Umbilical cord (tissue), 1 donor: ENCODE measurements at regions not wholly inside any gene's neighbourhood (a gene's known extent, or its start where the extent isn't known, plus 50 kb on each side); places are given as distances from the start of the nearest gene placed in this dataset.
A peak's percentile ranks its signal among the peaks of the same experiment; 100 is the strongest.

Experiments
- DNase-seq: peaks from one replicate; pipeline ENCODE4 v3.0.0-alpha.2; 2015; ENCODE audit warnings: low spot score

GRCh38 chr17:83144421-83145357 is 65.3 kb downstream of the METRNL start:
- DNase-seq = peak; percentile 68

GRCh38 chr17:83145358-83145738 is 65.9 kb downstream of the METRNL start:
- DNase-seq = no peak

- DNase-seq = no peak
These were observed 66.4 kb downstream of the METRNL start for GRCh38 chr17:83145831-83146230.

- no peak for DNase-seq
These were observed 66.9 kb downstream of the METRNL start for GRCh38 chr17:83146347-83146746.

- DNase-seq = no peak
These were observed 67.9 kb downstream of the METRNL start for GRCh38 chr17:83147280-83147679.

- DNase-seq = no peak
These were observed 69.1 kb downstream of the METRNL start for GRCh38 chr17:83148317-83149028.

- no peak for DNase-seq
These were observed 69.8 kb downstream of the METRNL start for GRCh38 chr17:83149029-83149725.

GRCh38 chr17:83149761-83150251 is 70.4 kb downstream of the METRNL start:
- no peak for DNase-seq

GRCh38 chr17:83150369-83151055 is 71.1 kb downstream of the METRNL start:
- DNase-seq = no peak

- DNase-seq = no peak
These were observed 71.6 kb downstream of the METRNL start for GRCh38 chr17:83151056-83151441.

GRCh38 chr17:83151442-83152226 is 72.2 kb downstream of the METRNL start:
- DNase-seq = peak; percentile 35

- DNase-seq = no peak
These were observed 72.9 kb downstream of the METRNL start for GRCh38 chr17:83152227-83152744.

GRCh38 chr17:83152745-83153611 is 73.6 kb downstream of the METRNL start:
- DNase-seq = no peak

GRCh38 chr17:83153681-83154310 is 74.4 kb downstream of the METRNL start:
- no peak for DNase-seq

- DNase-seq = no peak
These were observed 75.1 kb downstream of the METRNL start for GRCh38 chr17:83154311-83155127.

GRCh38 chr17:83155128-83156121 is 76.0 kb downstream of the METRNL start:
- DNase-seq = no peak

- no peak for DNase-seq
These were observed 77.0 kb downstream of the METRNL start for GRCh38 chr17:83156408-83156807.
